ENCODE measurements at regions not wholly inside any gene's neighbourhood (a gene's known extent, or its start where the extent isn't known, plus 50 kb on each side); places are given as distances from the start of the nearest gene placed in this dataset.
"Not testable (repeated sequence)": the region's sequence is repeated elsewhere in the genome, so short reads cannot be mapped to it uniquely, and the experiment has no call there.

DNA sequence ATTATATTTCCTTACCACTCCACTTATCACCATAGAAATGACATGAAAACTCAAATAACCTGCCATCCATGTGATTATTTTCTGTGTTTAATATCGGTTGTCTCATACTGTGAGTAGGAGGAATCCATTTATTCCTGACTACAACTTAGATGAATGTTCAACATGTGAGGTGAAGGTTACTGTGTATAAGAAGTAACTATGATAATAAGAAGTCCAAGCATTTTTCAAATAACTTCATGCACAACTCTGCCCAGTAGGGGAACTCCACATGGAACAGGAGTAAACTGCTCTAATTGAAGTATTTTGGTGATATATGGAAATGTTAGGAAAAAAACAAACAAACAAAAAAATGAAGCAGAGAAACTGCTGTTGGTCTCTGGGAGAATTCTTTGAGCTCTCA lies 447.5 kb upstream of the GRIN3A start:
- H3K4me3 ChIP-seq (replicated peaks; ENCODE audit: insufficient read depth, low read length): no peak overlapping the region
- no peaks in the 10 kb centered on the region for H3K27me3 ChIP-seq (ENCODE audit: insufficient read depth, poor library complexity, severe bottlenecking)
- no peak for DNase-seq (ENCODE audit: low read depth in 1 of 2, low spot score in 1 of 2)
- TF ChIP-seq POLR2AphosphoS5 (IDR thresholded peaks at IDR 0.05; ENCODE audit: low read depth) (no peak), SPI1 (IDR thresholded peaks at IDR 0.05; ENCODE audit: borderline replicate concordance, low read depth) (no peak), GABPA (IDR thresholded peaks at IDR 0.05; ENCODE audit: low read depth) (no peak), CTCF (IDR thresholded peaks at IDR 0.05; ENCODE audit: insufficient read depth, low read length) (no peak), REST (IDR thresholded peaks at IDR 0.05; ENCODE audit: insufficient replicate concordance, low read depth) (no peak)
- H3K27ac ChIP-seq (replicated peaks): no peak overlapping the region

DNA sequence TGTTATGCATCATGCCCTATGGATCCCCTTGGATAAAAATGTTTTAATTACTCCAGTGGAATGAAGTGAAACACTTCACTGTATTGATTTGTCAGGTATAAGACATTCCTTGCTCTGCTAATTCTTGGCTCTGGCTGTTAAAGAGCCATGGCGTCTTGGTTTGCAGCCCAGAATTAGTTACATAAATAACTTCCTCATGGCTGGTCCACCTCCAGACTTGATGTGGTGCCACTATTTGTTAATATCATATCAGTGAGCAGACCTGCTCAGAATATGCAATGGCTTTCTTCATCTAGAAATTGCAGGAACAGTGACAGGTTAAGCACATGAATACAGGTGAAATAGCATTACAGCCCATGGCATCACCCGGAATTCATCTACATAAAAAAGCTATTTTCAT lies 446.9 kb upstream of the GRIN3A start:
- Histone ChIP-seq H3K27ac (replicated peaks) (no peak overlapping the region), H3K4me3 (replicated peaks; ENCODE audit: insufficient read depth, low read length) (no peak overlapping the region), H3K27me3 (ENCODE audit: insufficient read depth, poor library complexity, severe bottlenecking) (no peaks in the 10 kb centered on the region)
- TF ChIP-seq REST (IDR thresholded peaks at IDR 0.05; ENCODE audit: insufficient replicate concordance, low read depth) (no peak), SPI1 (IDR thresholded peaks at IDR 0.05; ENCODE audit: borderline replicate concordance, low read depth) (no peak), GABPA (IDR thresholded peaks at IDR 0.05; ENCODE audit: low read depth) (no peak), CTCF (IDR thresholded peaks at IDR 0.05; ENCODE audit: insufficient read depth, low read length) (no peak), POLR2AphosphoS5 (IDR thresholded peaks at IDR 0.05; ENCODE audit: low read depth) (no peak)
- no peak for DNase-seq (ENCODE audit: low read depth in 1 of 2, low spot score in 1 of 2)

DNA sequence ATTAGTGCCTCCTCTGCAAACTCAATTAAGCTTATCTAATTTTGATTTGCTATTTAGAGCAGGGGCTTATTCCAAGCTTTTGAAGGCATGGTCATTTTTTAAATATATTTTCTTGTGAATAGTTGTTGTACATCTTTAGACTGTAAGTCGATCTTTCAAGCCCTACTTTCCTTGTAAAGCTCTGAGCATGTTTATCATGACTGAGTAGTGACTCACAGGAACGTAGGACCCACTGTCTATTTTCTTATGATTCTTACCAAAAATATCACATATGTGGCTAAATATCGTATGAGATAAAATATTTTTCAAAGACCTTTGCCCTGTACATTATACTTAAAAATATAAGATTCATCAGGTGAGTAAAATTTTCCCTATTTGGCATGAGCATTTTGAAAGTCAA lies 440.4 kb upstream of the GRIN3A start:
- TF ChIP-seq REST (IDR thresholded peaks at IDR 0.05; ENCODE audit: insufficient replicate concordance, low read depth) (no peak), POLR2AphosphoS5 (IDR thresholded peaks at IDR 0.05; ENCODE audit: low read depth) (no peak), CTCF (IDR thresholded peaks at IDR 0.05; ENCODE audit: insufficient read depth, low read length) (no peak), SPI1 (IDR thresholded peaks at IDR 0.05; ENCODE audit: borderline replicate concordance, low read depth) (no peak), GABPA (IDR thresholded peaks at IDR 0.05; ENCODE audit: low read depth) (no peak)
- DNase-seq (ENCODE audit: low read depth in 1 of 2, low spot score in 1 of 2): no peak
- no peak overlapping the region for H3K27ac ChIP-seq (replicated peaks)
- no peaks in the 10 kb centered on the region for H3K27me3 ChIP-seq (ENCODE audit: insufficient read depth, poor library complexity, severe bottlenecking)
- no peak overlapping the region for H3K4me3 ChIP-seq (replicated peaks; ENCODE audit: insufficient read depth, low read length)

GRCh38 chr9:102174202-102174601 lies 435.8 kb upstream of the GRIN3A start:
- H3K27ac ChIP-seq (replicated peaks); DNase-seq (ENCODE audit: low read depth in 1 of 2, low spot score in 1 of 2); H3K4me3 ChIP-seq (replicated peaks; ENCODE audit: insufficient read depth, low read length); H3K27me3 ChIP-seq (ENCODE audit: insufficient read depth, poor library complexity, severe bottlenecking): not testable (repeated sequence)
